Gastroesophageal sphincter (tissue), 4 donors: ENCODE measurements at regions not wholly inside any gene's neighbourhood (a gene's known extent, or its start where the extent isn't known, plus 50 kb on each side); places are given as distances from the start of the nearest gene placed in this dataset.

Experiments
- ATAC-seq: fragments of 150-250 bp; one replicate; pipeline ENCODE4 v1.9.1; 2016; ENCODE audit warnings: mild to moderate bottlenecking, moderate library complexity
- H3K27ac ChIP-seq, 4 donors: fragments of 200-600 bp; sonication (generic) in 3 of 4; 1 replicate in 3 of 4; 2 replicates in 1 of 4; pipeline ENCODE4 v1.5.1; 2016 to 2019
- H3K27me3 ChIP-seq: fragments of 200-600 bp; sonication (generic); one replicate; pipeline ENCODE4 v1.5.1; 2019
- H3K36me3 ChIP-seq, 2 donors: fragments of 200-600 bp; sonication (generic); one replicate each; pipeline ENCODE4 v1.5.1; 2019; ENCODE audit warnings: control low read depth in 1 of 2
- H3K4me1 ChIP-seq, 3 donors: fragments of 200-600 bp; sonication (generic); 1 replicate in 2 of 3; 2 replicates in 1 of 3; pipeline ENCODE4 v1.5.1; 2016 to 2019; ENCODE audit warnings: control low read depth in 2 of 3
- H3K4me3 ChIP-seq, 2 donors: fragments of 200-600 bp; sonication (generic); one replicate each; pipeline ENCODE4 v1.5.1; 2019; ENCODE audit warnings: mild to moderate bottlenecking in 1 of 2, moderate library complexity in 1 of 2
- H3K9me3 ChIP-seq, 3 donors: fragments of 200-600 bp; sonication (generic); one replicate each; pipeline ENCODE4 v1.5.1; 2017 to 2019; ENCODE audit warnings: control low read depth in 2 of 3
- EP300 ChIP-seq: sonication (generic); formaldehyde crosslinking; IDR thresholded peaks from one replicate; pipeline ENCODE4 v1.6.1; 2017; ENCODE audit warnings: antibody characterized with exemption, mild to moderate bottlenecking
- POLR2A ChIP-seq, 2 donors: fragments of 450-650 bp; IDR thresholded peaks; one replicate each; pipeline ENCODE4 v1.6.1; 2017; ENCODE audit warnings: antibody characterized with exemption in 2 of 2, mild to moderate bottlenecking in 2 of 2, moderate library complexity in 1 of 2
- POLR2AphosphoS5 ChIP-seq: sonication (generic); formaldehyde crosslinking; IDR thresholded peaks from one replicate; pipeline ENCODE4 v1.6.1; 2017; ENCODE audit warnings: antibody characterized with exemption
- WGBS, 2 donors: methylation state at CpG; one replicate each; pipeline ENCODE4 v1.1.5; 2018; ENCODE audit warnings: low coverage in 1 of 2; 5-methylcytosine and 5-hydroxymethylcytosine counted together
- TF ChIP-seq, protein P1 (sequence below), 4 experiments: fragments of 200-600 bp in 2 of 4; fragments of 450-650 bp in 2 of 4; sonication (generic) in 1 of 4; IDR thresholded peaks; one replicate each; pipeline ENCODE4 v1.5.1; 2017 to 2019; ENCODE audit warnings: antibody characterized with exemption in 4 of 4, mild to moderate bottlenecking in 2 of 4, moderate library complexity in 2 of 4

DNA sequence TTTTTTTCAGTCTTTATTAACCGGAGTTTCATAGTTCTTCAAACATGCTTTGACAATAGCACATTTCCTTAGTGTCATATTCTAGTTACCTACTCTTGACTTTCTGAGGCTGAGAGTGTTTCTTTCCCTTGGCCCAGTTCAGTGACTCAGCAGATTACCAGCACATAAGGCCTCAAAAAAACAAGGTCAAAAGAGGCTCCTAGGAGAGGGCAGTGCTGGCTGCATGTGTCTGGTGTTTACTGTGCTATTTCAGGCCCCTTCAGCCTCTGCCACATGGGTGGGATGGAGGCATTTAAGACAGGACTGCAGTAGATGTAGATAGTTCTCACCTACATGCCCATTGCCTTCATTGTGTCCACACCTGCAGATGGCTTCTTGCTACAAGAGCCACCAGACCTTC, 198.2 kb upstream of the SSTR4 start:
- Histone ChIP-seq H3K4me3 (no peak overlapping the region), H3K27ac (no peak overlapping the region), H3K9me3 (no peaks in the 10 kb centered on the region), H3K36me3 (no peaks in the 10 kb centered on the region), H3K4me1 (no peaks in the 10 kb centered on the region), H3K27me3 (peaks cover 3% of the 10 kb centered on the region)
- ATAC-seq, result no peak
- 78 to 80% methylated on average over 1 of the region's 1 CpG for WGBS, 2 donors
- TF ChIP-seq EP300 (no peak), POLR2AphosphoS5 (no peak), POLR2A (IDR thresholded peaks at IDR 0.05) (no peak)
- TF ChIP-seq, protein P1, sequence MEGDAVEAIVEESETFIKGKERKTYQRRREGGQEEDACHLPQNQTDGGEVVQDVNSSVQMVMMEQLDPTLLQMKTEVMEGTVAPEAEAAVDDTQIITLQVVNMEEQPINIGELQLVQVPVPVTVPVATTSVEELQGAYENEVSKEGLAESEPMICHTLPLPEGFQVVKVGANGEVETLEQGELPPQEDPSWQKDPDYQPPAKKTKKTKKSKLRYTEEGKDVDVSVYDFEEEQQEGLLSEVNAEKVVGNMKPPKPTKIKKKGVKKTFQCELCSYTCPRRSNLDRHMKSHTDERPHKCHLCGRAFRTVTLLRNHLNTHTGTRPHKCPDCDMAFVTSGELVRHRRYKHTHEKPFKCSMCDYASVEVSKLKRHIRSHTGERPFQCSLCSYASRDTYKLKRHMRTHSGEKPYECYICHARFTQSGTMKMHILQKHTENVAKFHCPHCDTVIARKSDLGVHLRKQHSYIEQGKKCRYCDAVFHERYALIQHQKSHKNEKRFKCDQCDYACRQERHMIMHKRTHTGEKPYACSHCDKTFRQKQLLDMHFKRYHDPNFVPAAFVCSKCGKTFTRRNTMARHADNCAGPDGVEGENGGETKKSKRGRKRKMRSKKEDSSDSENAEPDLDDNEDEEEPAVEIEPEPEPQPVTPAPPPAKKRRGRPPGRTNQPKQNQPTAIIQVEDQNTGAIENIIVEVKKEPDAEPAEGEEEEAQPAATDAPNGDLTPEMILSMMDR (IDR thresholded peaks at IDR 0.05), result no peak

DNA sequence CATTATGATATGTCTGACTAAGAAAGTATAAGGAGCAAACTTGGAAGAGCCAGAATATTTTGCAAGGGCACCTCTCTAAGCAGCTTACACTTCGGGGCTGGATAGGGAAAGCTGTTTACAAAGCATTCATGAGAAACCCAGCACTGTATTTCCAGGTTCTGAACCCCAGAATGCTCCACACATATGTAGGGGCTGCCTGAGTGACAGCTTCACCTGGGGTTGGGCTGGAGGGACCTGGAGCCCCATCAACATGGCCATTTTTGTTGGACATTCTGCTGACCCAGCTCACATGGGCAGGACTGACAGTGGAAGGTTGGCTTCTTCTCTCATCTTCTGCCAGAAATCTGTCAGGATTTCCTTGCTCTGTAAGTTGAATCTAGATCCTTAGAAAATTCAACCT, 197.1 kb upstream of the SSTR4 start:
- Histone ChIP-seq H3K27ac (no peak overlapping the region), H3K4me3 (no peak overlapping the region), H3K27me3 (peaks cover 13% of the 10 kb centered on the region), H3K36me3 (no peaks in the 10 kb centered on the region), H3K9me3 (no peaks in the 10 kb centered on the region), H3K4me1 (no peaks in the 10 kb centered on the region)
- WGBS, 2 donors, result no CpG with 5 or more reads among the region's 1 CpG
- ATAC-seq, result no peak
- TF ChIP-seq EP300, result no peak
- no peak for TF ChIP-seq POLR2A (IDR thresholded peaks at IDR 0.05)
- TF ChIP-seq POLR2AphosphoS5, result no peak
- TF ChIP-seq, protein P1 (IDR thresholded peaks at IDR 0.05), result no peak

DNA sequence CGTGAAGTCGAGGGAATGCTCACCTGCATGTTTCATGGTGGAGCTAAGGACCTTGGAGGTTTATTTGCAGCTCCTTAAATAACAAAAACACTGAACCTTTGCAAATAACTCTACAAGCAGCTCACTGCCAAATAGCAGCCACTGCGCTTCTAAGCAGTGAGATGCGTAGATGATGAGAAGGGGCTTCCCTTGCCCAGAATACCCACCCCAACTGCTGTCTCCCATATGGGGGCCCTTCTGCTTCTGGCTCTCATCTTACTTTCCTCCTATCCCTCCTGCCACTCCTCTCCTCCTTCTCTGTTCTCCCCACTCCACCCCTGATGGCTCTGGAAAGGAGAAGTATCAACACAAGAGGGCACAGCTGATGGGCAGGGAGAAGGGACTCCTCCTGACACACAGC, 193.3 kb upstream of the SSTR4 start:
- WGBS, 2 donors, result 90 to 91% methylated on average over 2 to 3 of the region's 4 CpGs
- no peak for ATAC-seq
- Histone ChIP-seq H3K9me3 (peaks cover 0 to 1% (median 0%) of the 10 kb centered on the region in 3 donors), H3K4me3 (no peak overlapping the region), H3K27ac (no peak overlapping the region), H3K27me3 (peaks cover 13% of the 10 kb centered on the region), H3K4me1 (no peaks in the 10 kb centered on the region), H3K36me3 (no peaks in the 10 kb centered on the region)
- TF ChIP-seq POLR2AphosphoS5 (no peak), POLR2A (IDR thresholded peaks at IDR 0.05) (no peak), EP300 (no peak)
- TF ChIP-seq, protein P1 (IDR thresholded peaks at IDR 0.05), result no peak

DNA sequence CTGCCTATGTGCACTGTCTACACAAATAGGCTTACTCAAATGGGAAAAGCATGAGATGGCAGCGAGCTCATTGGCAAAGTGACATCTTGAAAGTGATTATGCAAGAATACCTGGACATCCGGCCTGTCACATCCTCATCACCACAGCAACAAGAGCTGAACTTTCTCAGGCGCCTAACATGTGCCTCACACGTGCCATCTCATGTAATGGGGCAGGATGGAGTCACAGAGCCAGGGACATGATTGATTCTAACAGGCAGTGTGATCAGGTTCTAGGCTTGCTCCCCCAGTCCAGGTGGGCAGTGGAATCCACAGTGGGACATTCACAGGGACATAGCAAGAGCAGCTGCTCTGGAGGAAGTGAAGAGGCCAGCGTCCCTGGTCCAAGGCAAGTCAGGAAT, 192.3 kb upstream of the SSTR4 start:
- H3K36me3 ChIP-seq, result no peaks in the 10 kb centered on the region
- no peak overlapping the region for H3K4me3 ChIP-seq
- no peak overlapping the region for H3K27ac ChIP-seq
- peaks cover 13% of the 10 kb centered on the region for H3K27me3 ChIP-seq
- TF ChIP-seq EP300 (no peak), POLR2AphosphoS5 (no peak), POLR2A (IDR thresholded peaks at IDR 0.05) (no peak)
- TF ChIP-seq, protein P1 (IDR thresholded peaks at IDR 0.05), result no peak
- ATAC-seq, result no peak
- peaks cover 0 to 11% (median 0%) of the 10 kb centered on the region in 3 donors for H3K9me3 ChIP-seq
- H3K4me1 ChIP-seq, result no peaks in the 10 kb centered on the region
- 67 to 100% methylated on average over 1 to 4 of the region's 5 CpGs for WGBS, 2 donors

DNA sequence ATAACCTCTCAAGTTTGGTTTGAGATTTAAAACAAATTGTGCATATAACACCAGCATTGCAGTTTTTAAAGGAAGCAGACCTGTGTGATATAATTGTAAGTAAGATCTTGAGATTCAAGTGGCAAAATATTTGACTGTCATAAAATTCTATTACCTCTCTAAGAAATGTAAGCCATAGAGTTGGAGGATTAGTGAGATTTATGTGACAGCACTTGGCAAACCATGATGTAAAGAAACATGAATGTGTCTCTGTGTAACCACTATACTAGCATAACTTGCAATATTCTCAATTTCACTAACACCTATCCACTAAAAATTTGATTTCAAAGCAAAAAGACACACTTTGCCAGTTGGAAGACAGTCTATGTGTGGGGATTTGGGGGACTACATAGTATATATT, 190.2 kb upstream of the SSTR4 start:
- TF ChIP-seq POLR2A (IDR thresholded peaks at IDR 0.05), result no peak
- TF ChIP-seq, protein P1 (IDR thresholded peaks at IDR 0.05), result no peak
- Histone ChIP-seq H3K27me3 (peaks cover 13% of the 10 kb centered on the region), H3K4me1 (no peaks in the 10 kb centered on the region), H3K4me3 (no peak overlapping the region), H3K9me3 (peaks cover 0 to 18% (median 0%) of the 10 kb centered on the region in 3 donors), H3K36me3 (no peaks in the 10 kb centered on the region), H3K27ac (no peak overlapping the region)
- ATAC-seq, result no peak
